Kidney glomerular epithelial cell (primary cell): ENCODE measurements at regions not wholly inside any gene's neighbourhood (a gene's known extent, or its start where the extent isn't known, plus 50 kb on each side); places are given as distances from the start of the nearest gene placed in this dataset.
"Not testable (repeated sequence)": the region's sequence is repeated elsewhere in the genome, so short reads cannot be mapped to it uniquely, and the experiment has no call there.

ENCODE experiments used
- DNase-seq: peaks from one replicate; lab custom pipeline; 2025; lab: John Stamatoyannopoulos, UW

DNA sequence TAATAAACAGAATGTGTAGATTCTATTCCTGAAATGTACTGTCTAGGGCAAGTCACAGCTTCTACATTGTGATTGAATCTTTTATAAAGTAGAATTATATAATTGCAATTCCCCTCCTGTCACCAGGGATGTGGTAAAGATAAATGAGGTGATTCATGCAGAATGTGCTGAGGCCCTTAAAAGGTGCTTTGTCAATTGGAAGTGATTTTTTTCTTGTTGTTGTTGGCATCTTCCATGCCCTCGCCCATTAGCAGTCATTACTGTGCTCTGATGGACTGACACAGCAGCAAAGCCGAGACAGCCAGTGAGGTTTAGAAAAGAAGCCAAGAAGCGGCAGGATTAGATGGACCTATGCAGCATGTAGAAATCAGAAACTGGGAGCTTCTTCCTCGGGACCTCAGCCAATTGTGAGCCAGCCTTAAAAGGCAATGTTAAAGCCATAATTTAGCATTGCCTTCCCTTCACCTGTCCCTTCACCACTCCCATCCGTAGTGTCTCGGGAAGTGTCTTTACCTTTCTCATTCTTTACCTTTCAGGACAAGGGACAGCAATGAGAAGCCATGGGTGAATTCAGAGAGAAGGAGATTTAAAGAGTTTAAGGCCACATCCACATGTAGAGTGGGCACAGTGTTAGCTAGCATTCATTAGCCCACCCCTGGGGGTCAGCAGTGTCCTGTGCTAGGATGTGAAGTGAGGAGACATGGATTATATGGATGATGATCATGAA, 257.8 kb downstream of the PLK2 start:
- peak; percentile 60 for DNase-seq

DNA sequence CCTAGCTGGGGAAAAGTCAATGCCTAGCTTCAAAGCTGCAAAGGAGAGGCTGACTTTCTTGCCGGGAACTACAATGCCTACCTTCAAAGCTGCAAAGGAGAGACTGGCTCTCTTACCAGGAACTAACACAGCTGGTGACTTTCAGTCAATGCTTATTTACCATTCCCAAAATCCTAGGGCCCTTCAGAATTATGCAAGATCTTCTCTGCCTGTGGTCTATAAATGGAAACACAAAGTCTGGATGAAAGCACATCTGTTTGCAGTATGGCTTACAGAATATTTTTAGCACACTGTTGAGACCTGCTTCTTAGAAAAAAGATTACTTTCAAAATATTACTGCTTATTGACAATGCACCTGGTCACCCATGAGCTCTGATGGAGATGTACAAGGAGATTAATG, 259.4 kb downstream of the PLK2 start:
- no peak for DNase-seq

- DNase-seq: no peak
These were observed 260.8 kb downstream of the PLK2 start for GRCh38 chr5:58199087-58199486.

GRCh38 chr5:58198330-58198729, 261.6 kb downstream of the PLK2 start:
- DNase-seq: no peak

DNA sequence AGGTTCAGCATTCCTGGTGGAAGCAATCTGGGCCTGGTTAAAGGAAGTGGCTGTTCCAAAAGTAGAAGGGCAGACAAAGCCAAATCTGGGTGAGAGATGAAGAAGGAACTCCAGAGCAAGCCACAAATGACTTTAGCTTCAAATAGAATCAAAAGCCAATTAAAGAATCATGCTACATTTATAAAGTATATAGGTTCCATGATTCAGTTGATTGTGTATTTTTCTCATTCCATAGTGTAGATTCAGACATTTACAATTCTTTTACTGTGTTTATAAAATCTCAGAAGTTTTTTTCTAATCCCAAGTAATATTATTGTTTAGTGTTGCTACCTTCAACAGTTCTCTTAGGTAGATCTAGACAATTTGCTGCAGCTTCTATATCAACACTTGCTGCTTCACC, 262.0 kb downstream of the PLK2 start:
- no peak for DNase-seq

DNA sequence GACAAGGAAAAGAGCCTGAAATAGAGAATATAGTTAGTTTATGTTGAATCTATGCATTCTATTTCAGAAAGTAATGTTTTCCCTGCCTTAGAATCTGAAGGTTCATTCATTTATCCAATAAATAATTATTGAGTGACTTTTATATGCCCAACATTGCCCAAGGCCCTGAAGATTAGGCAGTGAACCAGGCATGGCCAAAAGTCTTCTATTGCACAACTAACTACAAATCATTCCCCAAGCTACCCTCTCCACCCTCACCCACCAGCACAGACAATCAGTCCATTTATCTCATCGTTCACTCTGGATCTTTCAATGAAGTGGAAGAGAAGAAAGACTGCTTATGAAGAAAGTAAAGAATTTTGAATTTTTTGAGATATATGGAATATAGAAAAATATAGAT, 268.4 kb downstream of the PLK2 start:
- no peak for DNase-seq

GRCh38 chr5:58188262-58188651, 271.6 kb downstream of the PLK2 start:
- DNase-seq: peak; percentile 96

DNA sequence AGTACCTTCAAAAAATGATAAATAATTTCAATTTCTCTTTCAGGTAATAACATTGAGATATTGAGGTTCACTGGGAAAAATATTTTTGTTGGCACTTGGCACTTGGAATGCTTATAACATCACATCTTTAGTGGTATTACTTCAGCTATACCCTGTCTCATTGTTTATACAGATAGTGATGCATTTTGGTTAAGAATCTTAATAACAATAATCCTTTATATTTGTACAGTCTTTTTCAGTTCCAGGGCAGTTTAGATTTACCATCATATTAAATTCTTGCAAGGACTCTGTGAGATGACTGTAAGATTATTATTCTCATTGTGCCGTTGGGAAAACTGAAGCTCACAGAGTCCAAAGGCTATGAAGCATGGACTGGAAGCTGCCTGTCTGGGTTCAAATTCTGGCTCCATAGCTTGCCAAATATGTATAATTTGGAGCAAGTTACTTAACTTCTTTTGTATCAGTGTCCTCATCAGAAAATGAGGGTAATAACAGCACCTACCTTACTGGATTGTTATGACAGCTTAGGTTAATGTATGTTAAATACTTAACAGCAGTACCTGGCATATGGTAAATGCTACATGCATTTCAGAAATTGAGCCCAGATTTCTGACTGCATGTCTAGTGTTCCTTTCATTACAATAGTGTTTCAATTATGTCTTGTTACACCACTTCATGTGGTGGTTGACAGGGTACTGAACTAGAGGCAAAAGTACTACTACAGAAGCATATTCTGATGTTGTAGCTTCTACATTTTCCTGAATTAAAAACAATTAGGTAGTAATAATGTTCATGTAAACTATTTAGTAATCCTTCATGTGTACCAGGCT, 272.2 kb downstream of the PLK2 start:
- DNase-seq: peak; percentile 68

DNA sequence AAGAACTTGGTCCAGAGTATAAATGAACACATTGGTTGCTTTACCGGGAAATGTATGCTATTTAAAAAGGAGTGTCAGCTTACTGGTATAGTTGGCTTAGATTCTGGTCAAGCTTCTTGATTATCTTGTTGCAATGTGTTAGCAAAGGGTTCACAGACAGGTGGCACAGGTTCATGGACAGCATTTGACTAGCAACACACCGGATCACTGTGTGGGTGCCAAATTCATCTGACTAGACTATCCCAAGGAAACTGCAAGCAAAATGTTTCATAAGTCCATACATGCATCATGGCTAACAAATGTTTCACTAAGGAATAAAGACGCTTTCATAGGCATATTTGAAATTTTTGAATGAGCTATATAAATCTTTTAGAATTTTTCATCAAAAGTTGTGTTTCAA, 274.1 kb downstream of the PLK2 start:
- no peak for DNase-seq

DNA sequence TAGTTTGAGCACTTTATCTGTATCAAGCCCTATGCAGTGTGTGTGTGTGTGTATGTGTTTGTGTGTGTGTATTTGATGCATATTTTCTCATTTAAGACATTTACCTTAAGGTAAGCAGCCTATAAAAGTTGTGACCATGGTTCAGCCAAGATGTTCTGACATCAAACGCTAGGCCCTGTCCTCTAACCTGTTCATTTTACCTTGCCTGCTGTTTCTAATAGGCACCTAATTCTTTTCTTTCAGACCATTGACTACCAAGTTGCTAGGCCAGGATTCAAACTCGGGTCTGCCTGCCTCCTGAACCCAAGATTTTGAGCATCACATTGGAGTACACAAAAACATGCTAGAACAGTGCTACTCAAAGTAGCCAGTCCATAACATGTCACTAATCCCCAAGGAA, 274.5 kb downstream of the PLK2 start:
- DNase-seq: no peak

- DNase-seq: peak; percentile 66
These were observed 275.0 kb downstream of the PLK2 start for GRCh38 chr5:58184910-58185309.

DNA sequence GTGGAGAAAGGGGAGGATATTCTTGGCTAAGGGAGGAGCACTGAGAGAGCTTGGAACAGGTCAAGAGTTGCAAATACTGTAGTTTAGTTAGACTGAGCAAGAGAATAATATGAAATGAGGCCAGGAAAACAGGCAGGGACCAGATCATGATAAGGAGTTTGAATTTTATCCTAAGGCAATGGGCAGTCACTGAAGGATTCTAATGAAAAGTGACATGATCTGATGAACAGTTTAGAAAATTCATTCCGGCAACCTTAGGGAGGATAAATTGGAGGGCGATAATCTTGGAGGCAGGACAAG, 276.1 kb downstream of the PLK2 start:
- no peak for DNase-seq

GRCh38 chr5:58183078-58183785, 276.7 kb downstream of the PLK2 start:
- no peak for DNase-seq

GRCh38 chr5:58182287-58182841, 277.5 kb downstream of the PLK2 start:
- DNase-seq: no peak

DNA sequence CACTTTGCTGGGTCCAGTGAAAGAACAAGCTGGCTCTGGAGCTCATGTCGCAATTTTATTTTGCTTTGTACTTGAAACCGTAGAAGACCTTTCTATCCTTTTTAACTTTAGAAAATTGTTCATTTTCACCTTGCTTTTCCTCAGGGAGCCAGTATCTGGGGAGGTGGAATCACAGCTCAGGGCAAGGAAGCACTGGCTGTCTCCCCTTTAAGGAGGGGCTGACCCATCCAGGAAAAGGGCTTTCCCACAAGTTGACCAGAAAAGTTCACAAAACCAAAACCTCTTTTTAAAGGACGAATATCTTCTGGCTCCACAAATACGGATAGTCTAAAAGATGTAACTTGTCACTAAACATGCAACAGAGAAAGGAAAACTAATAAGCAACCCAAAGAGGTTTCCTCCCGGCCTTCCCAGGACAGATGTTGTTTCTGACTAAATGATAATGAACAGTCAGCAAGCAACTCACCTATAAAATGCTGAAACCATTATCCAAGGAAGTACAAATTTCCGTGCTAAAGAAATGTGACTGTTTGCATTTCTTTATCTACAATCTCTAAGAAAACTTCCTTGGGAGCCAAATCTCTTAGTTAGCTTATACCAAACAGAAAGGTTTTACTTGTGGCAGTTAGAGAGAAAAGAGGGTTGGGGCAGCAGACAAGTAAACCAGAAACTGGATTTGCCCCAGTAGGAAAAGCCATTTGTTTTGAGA, 278.2 kb downstream of the PLK2 start:
- DNase-seq: no peak

- DNase-seq: no peak
These were observed 286.9 kb downstream of the PLK2 start for GRCh38 chr5:58172946-58173345.

- no peak for DNase-seq
These were observed 294.7 kb downstream of the PLK2 start for GRCh38 chr5:58165152-58165551.

GRCh38 chr5:58161889-58162288, 298.0 kb downstream of the PLK2 start:
- not testable (repeated sequence) for DNase-seq

DNA sequence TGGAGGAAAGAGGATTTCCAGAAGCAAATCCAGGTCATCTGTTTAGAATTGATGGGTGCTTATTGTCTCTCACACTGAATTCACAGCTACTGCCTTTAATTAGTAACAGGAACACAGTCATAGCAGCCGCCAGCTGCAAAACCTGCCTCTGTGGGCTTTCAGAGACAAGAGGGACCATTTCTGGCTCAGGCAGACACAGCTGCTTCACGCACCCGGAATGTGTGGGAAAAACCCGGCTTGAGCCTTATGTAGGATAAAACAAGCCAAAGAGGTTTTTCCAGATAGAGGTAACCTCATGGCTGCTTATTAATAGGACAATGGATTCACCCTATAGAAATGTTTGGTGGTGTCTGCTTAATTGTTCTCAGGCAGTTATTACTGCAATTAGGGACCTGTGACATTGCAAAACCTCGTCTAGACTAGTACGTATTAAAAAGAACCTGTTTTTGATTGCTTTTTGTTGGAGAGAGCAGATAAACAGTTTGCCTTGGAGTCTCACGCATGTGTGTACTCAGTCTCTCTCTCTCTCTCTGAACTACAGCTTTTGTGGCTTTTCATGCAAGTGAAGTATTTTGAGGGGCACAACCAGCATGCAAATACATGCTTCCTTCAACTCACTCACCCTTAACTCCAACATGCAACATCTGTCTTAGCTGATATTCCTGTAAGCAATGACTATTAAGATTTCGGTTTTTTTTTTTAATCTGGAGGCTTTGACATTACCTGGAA, 302.7 kb downstream of the PLK2 start:
- DNase-seq: no peak

GRCh38 chr5:58156361-58156760, 303.5 kb downstream of the PLK2 start:
- DNase-seq: no peak

GRCh38 chr5:58153255-58153654, 306.6 kb downstream of the PLK2 start:
- no peak for DNase-seq
